ENCODE measurements at regions not wholly inside any gene's neighbourhood (a gene's known extent, or its start where the extent isn't known, plus 50 kb on each side); places are given as distances from the start of the nearest gene placed in this dataset.

GRCh38 chr13:75220861-75221260, 261.1 kb downstream of the TBC1D4 start:
- no peak for TF ChIP-seq CTCF (IDR thresholded peaks at IDR 0.05; ENCODE audit: extremely low read depth, missing control alignments)

GRCh38 chr13:75220238-75220542, 261.8 kb downstream of the TBC1D4 start:
- DNase-seq (ENCODE audit: low spot score), result no peak
- no peak for TF ChIP-seq CTCF (IDR thresholded peaks at IDR 0.05; ENCODE audit: extremely low read depth, missing control alignments)

More at GRCh38 chr13:75220861-75221260, 261.1 kb downstream of the TBC1D4 start:
- no peak for DNase-seq (ENCODE audit: low spot score)

GRCh38 chr13:75219479-75220237, 262.3 kb downstream of the TBC1D4 start:
- DNase-seq (ENCODE audit: low spot score), result peak; percentile 86
- TF ChIP-seq CTCF (IDR thresholded peaks at IDR 0.05; ENCODE audit: extremely low read depth, missing control alignments), result peak; percentile 75

- DNase-seq (ENCODE audit: low spot score), result no peak
- no peak for TF ChIP-seq CTCF (IDR thresholded peaks at IDR 0.05; ENCODE audit: extremely low read depth, missing control alignments)
Observed at GRCh38 chr13:75217949-75218348, 264.0 kb downstream of the TBC1D4 start.

GRCh38 chr13:75216038-75216437, 265.9 kb downstream of the TBC1D4 start:
- TF ChIP-seq CTCF (IDR thresholded peaks at IDR 0.05; ENCODE audit: extremely low read depth, missing control alignments), result no peak

GRCh38 chr13:75214846-75215245, 267.1 kb downstream of the TBC1D4 start:
- no peak for TF ChIP-seq CTCF (IDR thresholded peaks at IDR 0.05; ENCODE audit: extremely low read depth, missing control alignments)

More at GRCh38 chr13:75216038-75216437, 265.9 kb downstream of the TBC1D4 start:
- DNase-seq (ENCODE audit: low spot score), result no peak

GRCh38 chr13:75202981-75203380, 279.0 kb downstream of the TBC1D4 start:
- DNase-seq (ENCODE audit: low spot score), result no peak
- no peak for TF ChIP-seq CTCF (IDR thresholded peaks at IDR 0.05; ENCODE audit: extremely low read depth, missing control alignments)

More at GRCh38 chr13:75214846-75215245, 267.1 kb downstream of the TBC1D4 start:
- DNase-seq (ENCODE audit: low spot score), result no peak
